H54 (cell line): ENCODE measurements at regions not wholly inside any gene's neighbourhood (a gene's known extent, or its start where the extent isn't known, plus 50 kb on each side); places are given as distances from the start of the nearest gene placed in this dataset.
A peak's percentile ranks its signal among the peaks of the same experiment; 100 is the strongest.

Experiments
- DNase-seq: peaks from one replicate; pipeline ENCODE4 v3.0.0; 2011; ENCODE audit warnings: low spot score, mixed read lengths; ENCODE audit not compliant: insufficient read length
- FAIRE-seq: peaks from 3 replicates; lab custom pipeline; 2011; peaks lifted over from hg19 to GRCh38; lab: Jason Lieb, UNC
- POLR2A ChIP-seq: IDR thresholded peaks from 2 replicates; pipeline ENCODE4 v1.6.1; 2011; ENCODE audit warnings: low read depth, mild to moderate bottlenecking, low read length

DNA sequence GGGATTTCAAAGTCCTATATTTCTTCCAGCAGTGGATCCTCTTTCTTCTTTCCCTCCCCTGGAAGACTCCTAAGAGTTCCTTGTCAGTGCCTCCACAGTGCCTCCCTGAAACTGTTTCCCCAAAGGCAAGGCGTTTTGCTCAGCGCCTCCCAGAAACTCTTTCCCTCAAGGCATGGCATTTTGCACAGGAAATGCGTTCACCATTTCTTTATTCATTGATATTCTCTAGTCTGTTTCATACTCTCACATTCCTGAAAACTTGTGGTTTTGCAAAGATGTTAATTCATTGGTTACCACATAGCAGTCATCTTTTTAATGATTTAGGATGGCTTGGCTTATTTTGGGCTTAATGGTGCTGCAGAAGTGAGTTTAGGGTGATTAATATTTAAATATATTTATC lies 177.3 kb upstream of the SLC10A2 start:
- FAIRE-seq (no peak), DNase-seq (no peak)
- no peak for TF ChIP-seq POLR2A

DNA sequence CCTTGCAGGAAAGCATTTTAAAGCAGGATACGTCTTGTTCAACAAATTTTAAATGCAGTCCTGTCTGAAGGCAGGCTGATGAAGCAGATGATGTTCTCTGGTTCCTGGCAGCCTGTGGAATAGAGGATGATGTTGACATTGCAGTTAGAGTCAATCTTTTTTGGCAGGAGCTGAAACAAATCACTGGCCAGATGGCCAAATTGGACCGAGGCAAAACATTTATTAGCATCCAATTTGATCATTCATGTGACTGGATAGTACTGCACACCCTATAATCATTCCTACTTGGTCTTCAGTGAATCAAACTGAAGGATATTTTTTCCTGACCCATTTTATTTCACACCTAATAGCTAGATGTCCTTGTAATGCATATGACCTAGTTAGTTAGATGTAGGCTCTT lies 172.2 kb upstream of the SLC10A2 start:
- no peak for DNase-seq
- no peak for FAIRE-seq
- no peak for TF ChIP-seq POLR2A

DNA sequence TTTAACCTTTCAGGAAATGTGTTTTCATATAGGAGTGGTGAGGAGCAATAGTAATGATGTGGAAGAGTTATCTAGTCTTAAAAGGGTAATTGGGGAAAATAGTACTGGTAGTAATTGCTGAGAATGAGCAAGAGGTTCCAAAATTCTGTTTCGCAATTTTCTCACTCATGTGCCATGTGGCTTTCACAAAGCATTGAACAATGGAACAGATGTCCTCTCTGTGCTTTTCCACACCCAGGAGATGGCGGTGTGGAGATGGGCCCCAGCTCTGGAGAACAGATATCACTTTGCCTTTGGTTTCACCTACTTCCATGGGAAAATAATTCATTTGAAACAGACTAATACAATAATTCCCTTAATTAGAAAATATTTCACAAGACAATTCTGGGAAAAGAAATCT lies 170.0 kb upstream of the SLC10A2 start:
- DNase-seq, result no peak
- TF ChIP-seq POLR2A, result no peak
- FAIRE-seq, result peak; percentile 36

DNA sequence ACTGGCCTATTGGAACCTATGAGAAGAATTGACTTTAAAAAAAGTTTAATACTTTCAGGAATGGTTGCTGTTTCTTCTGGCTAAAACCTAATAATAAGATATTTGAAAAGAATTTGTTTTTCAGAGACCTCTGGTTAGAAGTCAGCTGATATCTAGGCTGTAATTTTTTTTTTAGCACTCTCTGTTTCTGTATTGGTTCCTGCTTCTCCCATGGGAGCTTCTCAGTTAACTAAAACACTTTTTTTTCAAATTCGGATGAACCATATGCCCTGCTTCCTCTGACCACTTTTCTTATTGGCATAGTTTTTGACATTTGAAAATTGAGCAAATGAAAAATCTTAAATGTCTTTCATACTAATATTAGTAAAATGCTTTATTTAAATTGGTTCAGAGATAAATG lies 163.5 kb upstream of the SLC10A2 start:
- no peak for TF ChIP-seq POLR2A
- FAIRE-seq (no peak), DNase-seq (no peak)

DNA sequence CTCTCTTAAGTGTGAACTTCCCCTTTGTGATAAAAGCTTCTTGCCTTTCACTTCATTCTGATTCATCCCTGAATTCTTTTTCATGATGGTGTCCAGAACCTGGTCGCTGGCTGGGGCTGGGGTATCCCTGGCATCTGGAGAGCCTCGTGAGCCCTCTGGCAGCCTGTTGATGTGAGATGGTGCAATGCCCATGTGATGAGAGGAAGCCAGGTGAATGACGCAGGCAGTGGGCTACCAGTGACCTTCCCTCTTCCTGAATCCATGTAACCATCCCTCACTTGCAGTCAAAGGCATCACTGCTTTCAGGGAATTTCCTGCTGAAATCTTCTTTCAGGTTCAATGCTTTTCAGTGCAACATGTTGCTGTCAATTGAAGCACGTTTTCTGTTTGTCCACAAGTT lies 158.6 kb upstream of the SLC10A2 start:
- DNase-seq (no peak), FAIRE-seq (no peak)
- no peak for TF ChIP-seq POLR2A

DNA sequence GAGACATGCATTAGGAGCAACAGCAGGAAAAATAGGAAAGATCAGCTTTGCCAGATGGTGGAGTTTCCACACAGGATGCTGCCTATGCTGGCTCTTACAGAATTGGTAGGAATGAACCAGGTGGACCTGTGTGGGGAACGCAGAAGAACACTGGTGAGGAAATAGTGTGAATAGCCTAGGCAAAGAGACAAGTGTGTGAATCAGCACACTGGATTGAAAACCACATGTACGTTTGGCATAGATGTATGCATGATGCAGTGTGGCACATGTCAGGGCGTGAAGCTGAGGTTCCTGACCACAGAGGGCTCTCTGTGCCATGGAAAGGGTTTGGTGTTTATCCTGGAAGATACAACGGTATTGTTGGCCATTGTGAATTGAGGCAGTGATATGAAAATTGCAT lies 156.5 kb upstream of the SLC10A2 start:
- FAIRE-seq, result no peak
- no peak for TF ChIP-seq POLR2A
- no peak for DNase-seq

DNA sequence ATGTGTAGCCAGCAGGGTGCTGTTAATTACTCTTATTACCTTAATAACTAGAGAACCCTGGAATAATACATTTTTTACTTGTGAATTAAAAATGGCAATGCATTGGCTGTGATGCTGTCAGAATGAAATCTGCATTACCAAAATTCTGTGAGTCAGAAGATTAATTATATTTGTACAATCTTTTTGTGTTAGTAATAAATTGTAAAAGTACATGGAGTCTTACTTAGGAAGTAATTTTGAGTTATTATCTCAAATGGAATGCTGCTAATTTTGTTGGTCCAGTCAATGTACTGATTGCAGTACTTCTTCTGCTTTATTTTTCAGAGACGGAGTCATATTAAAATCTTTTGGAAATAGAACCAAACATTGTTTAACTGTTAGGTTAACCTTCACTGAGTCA lies 152.0 kb upstream of the SLC10A2 start:
- no peak for DNase-seq
- no peak for TF ChIP-seq POLR2A
- FAIRE-seq, result no peak

DNA sequence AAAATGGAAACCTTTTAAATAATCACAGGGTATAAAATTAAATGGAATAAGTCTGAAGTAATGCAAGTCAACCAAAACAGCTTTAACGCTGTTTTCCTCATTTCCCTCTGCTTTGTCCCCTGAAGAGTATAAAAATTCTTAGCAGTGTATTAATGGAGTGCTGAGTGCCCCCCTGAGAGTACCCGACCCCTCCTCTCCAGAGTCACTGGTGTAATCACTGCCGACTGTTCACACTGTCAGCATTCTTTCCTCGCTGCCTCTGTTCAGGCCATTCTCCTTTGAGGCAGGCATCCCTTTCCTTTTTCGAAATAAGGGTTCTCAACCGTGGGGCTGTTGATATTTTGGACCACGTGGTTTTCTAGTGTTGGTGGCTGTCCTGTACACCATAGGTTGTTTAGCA lies 146.9 kb upstream of the SLC10A2 start:
- TF ChIP-seq POLR2A, result no peak
- FAIRE-seq, result no peak
- no peak for DNase-seq

DNA sequence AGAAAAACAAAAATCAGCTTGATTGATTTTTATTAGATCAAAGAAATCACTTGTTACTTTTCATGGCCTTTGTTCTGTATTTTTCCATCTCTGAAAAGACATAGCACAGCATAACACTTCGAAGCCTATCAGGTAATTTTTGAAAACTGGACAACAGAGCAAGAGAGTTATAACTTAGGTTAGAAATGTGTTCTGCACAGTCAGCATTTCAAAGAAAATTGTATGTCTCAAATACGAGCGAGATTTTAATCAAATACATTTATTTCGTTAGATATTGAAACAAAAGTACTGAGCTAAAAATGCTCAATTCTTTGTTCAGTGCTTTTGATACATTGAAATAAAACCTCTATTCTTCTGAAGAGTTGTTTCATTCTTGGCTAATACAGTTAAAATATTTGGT lies 144.1 kb upstream of the SLC10A2 start:
- no peak for TF ChIP-seq POLR2A
- no peak for FAIRE-seq

DNA sequence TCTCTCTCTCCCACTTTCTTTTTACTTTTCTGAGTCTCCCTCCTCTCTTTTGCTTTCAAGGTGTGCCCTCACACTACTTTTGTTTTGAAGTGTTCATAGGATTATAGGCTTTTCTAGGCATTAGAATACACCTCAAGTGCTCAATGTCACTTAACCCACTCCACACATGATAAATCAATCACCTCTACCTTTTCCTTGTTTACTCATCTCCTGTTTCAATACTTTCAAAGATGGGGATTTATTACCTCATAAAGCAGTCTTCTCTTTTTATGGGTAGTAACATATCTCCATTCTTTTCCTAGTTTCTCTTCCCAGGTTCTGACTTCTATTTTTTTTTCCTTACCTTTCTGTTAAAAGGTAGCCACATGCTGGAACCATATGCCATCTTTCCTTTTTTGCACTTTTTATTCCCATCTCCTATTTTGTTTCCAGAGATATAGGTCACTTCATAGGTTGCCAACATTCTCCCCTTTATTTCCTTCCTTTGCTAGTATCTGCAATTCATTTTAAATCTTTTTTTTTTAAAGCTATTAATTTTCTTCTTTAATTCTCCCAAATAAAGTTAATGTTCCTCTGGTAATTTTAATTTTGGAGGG lies 137.6 kb upstream of the SLC10A2 start:
- FAIRE-seq, result no peak
- no peak for TF ChIP-seq POLR2A

More for the DNA sequence above, 144.1 kb upstream of the SLC10A2 start:
- no peak for DNase-seq

DNA sequence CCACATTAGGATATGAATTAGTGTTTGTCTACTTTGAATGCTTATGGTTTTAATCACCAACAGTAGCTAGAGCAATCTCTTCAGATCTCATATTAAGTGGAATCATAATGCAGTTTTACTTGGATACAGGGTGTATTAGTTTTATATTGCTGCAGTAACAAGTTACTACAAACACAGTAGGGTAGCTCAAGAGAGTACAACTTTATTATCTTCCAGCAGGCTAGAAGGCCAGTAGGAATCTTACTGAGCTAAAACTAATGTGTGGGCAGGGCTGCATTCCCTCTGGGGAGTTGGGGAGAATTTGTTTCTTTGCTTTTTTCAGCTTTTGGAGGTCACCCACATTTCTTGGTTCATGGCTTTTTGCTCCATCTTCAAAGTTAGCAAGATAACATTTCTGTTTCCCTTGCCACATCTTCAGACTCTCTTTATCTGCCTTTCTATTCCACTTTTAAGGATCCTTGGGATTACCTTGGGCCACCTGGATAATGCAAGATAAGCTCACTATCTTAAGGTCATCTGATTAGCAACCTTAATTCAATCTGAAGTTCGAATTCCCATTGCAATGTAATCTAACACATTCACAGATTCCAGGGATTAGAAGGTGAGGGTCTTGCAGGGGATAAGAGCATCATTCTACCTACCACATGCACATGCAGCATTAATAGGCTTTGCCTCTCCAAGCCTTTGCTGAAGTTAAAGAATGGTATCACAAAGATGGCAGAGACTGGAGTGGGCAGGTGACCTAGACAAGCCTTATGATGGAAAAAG lies 134.1 kb upstream of the SLC10A2 start:
- TF ChIP-seq POLR2A, result no peak
- FAIRE-seq (peak; percentile 60), DNase-seq (no peak)

More for the DNA sequence above, 137.6 kb upstream of the SLC10A2 start:
- no peak for DNase-seq

DNA sequence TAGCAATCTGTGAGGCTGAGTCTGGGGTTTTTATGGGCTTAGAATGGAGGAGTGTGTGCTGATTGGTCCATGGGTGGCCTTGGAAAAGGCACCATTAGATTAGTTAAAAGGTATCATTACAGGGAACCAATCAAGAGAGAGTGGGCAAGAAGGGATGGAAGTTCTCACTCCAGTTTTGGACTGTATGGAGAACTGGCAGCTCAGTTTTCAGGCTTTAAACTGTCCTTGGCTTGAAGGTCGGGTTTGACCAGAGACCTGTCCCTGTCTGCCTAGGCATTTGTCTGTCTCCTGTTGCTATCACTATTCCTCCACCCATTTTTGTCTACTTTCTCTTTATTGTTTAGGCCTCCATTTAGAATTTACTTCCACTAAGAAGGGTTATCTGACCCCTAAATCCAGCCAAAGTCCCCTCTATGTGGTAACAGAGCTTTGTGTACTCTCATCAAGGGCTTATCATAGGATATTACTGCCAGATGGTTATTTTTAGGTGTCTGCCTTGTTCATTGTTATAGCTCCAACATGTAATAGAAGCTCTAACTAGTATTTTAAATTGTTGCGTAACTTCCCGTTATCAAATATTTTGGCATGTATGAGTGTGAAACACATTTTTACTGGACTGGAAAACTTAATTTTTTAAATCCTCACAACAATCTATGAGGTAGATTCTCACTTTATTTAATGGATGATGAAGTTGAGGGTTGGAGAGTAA lies 133.3 kb upstream of the SLC10A2 start:
- DNase-seq (no peak), FAIRE-seq (no peak)
- TF ChIP-seq POLR2A, result no peak

DNA sequence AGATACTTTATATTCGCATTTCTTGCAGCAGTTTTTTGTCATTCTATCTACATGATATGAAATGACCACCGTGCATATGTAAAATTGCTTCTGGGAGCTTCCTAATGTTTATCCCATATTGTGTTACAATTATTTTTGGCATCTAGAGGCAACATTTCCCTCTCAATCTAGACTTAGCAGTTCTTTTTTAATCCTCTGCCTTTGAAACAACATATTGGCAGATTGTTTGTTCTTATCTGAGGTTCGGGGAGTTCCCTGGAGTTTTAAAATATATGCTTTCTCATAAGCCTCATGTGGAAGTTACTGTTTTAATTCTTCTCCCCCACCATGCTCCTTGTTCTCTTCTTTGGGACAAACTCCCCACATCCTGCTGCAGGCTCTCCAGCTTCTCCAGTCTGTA lies 130.1 kb upstream of the SLC10A2 start:
- no peak for DNase-seq
- FAIRE-seq, result no peak
- no peak for TF ChIP-seq POLR2A

DNA sequence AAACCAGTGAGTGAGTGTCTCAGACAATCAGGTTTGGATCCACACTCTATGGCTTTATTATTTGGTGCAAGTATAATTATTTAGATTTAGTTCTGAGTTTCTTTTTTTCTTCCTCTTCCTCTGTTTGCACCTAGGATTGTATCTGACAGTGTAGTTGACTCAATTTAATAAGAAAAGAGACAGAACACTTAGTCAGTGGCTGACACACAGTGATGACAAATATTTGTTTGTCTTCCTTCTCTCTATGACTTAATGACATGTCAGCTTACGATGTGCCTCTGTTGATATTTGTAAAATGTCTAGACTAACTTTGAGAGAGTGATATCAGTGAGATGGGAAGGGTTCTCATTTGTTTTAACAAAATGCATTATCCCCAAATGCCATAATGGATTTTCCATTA lies 129.5 kb upstream of the SLC10A2 start:
- FAIRE-seq, result no peak
- DNase-seq, result no peak
- no peak for TF ChIP-seq POLR2A
